Uterus (tissue), 3 donors: ENCODE measurements at regions not wholly inside any gene's neighbourhood (a gene's known extent, or its start where the extent isn't known, plus 50 kb on each side); places are given as distances from the start of the nearest gene placed in this dataset.
"Not testable (repeated sequence)": the region's sequence is repeated elsewhere in the genome, so short reads cannot be mapped to it uniquely, and the experiment has no call there.

Experiments used
- DNase-seq, 2 donors: peaks; one replicate each; pipeline ENCODE4 v3.0.0-alpha.2; 2019 to 2020
- H3K27ac ChIP-seq, 2 donors: fragments of 200-600 bp; sonication (generic); 1 replicate in 1 of 2; 2 replicates in 1 of 2; pipeline ENCODE4 v1.5.1; 2016 to 2018
- H3K27me3 ChIP-seq, 2 donors: fragments of 200-600 bp; sonication (generic); one replicate each; pipeline ENCODE4 v1.5.1; 2018 to 2019; ENCODE audit warnings: control low read depth in 1 of 2
- H3K36me3 ChIP-seq, 2 donors: fragments of 200-600 bp; sonication (generic); one replicate each; pipeline ENCODE4 v1.5.1; 2019; ENCODE audit warnings: control low read depth in 1 of 2
- H3K4me1 ChIP-seq, 2 donors: fragments of 200-600 bp; sonication (generic); one replicate each; pipeline ENCODE4 v1.5.1; 2018 to 2019; ENCODE audit warnings: control low read depth in 1 of 2
- H3K4me3 ChIP-seq, 2 donors: fragments of 200-600 bp; sonication (generic); 1 replicate in 1 of 2; 2 replicates in 1 of 2; pipeline ENCODE4 v1.5.1; 2018 to 2019; ENCODE audit warnings: mild to moderate bottlenecking in 1 of 2
- H3K9me3 ChIP-seq, 2 donors: fragments of 200-600 bp; sonication (generic); one replicate each; pipeline ENCODE4 v1.5.1; 2019; ENCODE audit warnings: control low read depth in 1 of 2
- CTCF ChIP-seq, 4 experiments: fragments of 200-600 bp in 2 of 4; fragments of 450-650 bp in 2 of 4; sonication (generic) in 2 of 4; IDR thresholded peaks; one replicate each; pipeline ENCODE4 v1.5.1; 2016 to 2019; ENCODE audit warnings: antibody characterized with exemption in 4 of 4, mild to moderate bottlenecking in 2 of 4, moderate library complexity in 1 of 4
- POLR2A ChIP-seq, 2 donors: fragments of 450-650 bp; IDR thresholded peaks; one replicate each; pipeline ENCODE4 v1.6.1; 2016; ENCODE audit warnings: antibody characterized with exemption in 2 of 2, mild to moderate bottlenecking in 1 of 2, moderate library complexity in 1 of 2
- intact Hi-C: fragments of 100-400 bp; cut with DNase I; formaldehyde crosslinking; loops from one replicate; pipeline ENCODE4 v1.15.1; 2023; ENCODE audit warnings: low total_unique reads
- donor health status: DM: yes; HTN: yes; CAD: no.

GRCh38 chr2:183543731-183544130 is 419.5 kb downstream of the NUP35 start:
- no peak for TF ChIP-seq POLR2A (IDR thresholded peaks at IDR 0.05)
- TF ChIP-seq CTCF (IDR thresholded peaks at IDR 0.05), result no peak
- no peak overlapping the region for H3K4me3 ChIP-seq
- no peak for DNase-seq
- H3K36me3 ChIP-seq, result no peaks in the 10 kb centered on the region
- H3K27me3 ChIP-seq, result no peaks in the 10 kb centered on the region
- H3K4me1 ChIP-seq, result no peaks in the 10 kb centered on the region
- H3K27ac ChIP-seq, result no peak overlapping the region
- intact Hi-C loops, result no loop called here
- no peaks in the 10 kb centered on the region for H3K9me3 ChIP-seq

- H3K4me3 ChIP-seq, H3K9me3 ChIP-seq, H3K27ac ChIP-seq, H3K36me3 ChIP-seq, H3K4me1 ChIP-seq, H3K27me3 ChIP-seq, DNase-seq, intact Hi-C loops: not testable (repeated sequence)
Measured at GRCh38 chr2:183546560-183547350, 422.5 kb downstream of the NUP35 start.

- intact Hi-C loops, result no loop called here
Measured at GRCh38 chr2:183552716-183553115, 428.5 kb downstream of the NUP35 start.

GRCh38 chr2:183564726-183565125 is 440.5 kb downstream of the NUP35 start:
- H3K36me3 ChIP-seq, result no peaks in the 10 kb centered on the region
- H3K27me3 ChIP-seq, result no peaks in the 10 kb centered on the region
- intact Hi-C loops, result no loop called here
- TF ChIP-seq POLR2A (IDR thresholded peaks at IDR 0.05), result no peak
- TF ChIP-seq CTCF (IDR thresholded peaks at IDR 0.05), result no peak
- no peak overlapping the region for H3K27ac ChIP-seq
- H3K4me3 ChIP-seq, result no peak overlapping the region
- no peak for DNase-seq
- no peaks in the 10 kb centered on the region for H3K9me3 ChIP-seq
- H3K4me1 ChIP-seq, result no peaks in the 10 kb centered on the region

More at GRCh38 chr2:183552716-183553115, 428.5 kb downstream of the NUP35 start:
- Histone ChIP-seq H3K27ac (no peak overlapping the region), H3K36me3 (no peaks in the 10 kb centered on the region), H3K4me1 (no peaks in the 10 kb centered on the region), H3K27me3 (no peaks in the 10 kb centered on the region), H3K4me3 (no peak overlapping the region), H3K9me3 (no peaks in the 10 kb centered on the region)
- TF ChIP-seq POLR2A (IDR thresholded peaks at IDR 0.05), result no peak
- no peak for TF ChIP-seq CTCF (IDR thresholded peaks at IDR 0.05)
- DNase-seq, result no peak

GRCh38 chr2:183575481-183575880 is 451.2 kb downstream of the NUP35 start:
- intact Hi-C loops, result no loop called here
- Histone ChIP-seq H3K27me3 (no peaks in the 10 kb centered on the region), H3K27ac (no peak overlapping the region), H3K9me3 (no peaks in the 10 kb centered on the region), H3K36me3 (no peaks in the 10 kb centered on the region), H3K4me1 (no peaks in the 10 kb centered on the region), H3K4me3 (no peak overlapping the region)
- no peak for TF ChIP-seq POLR2A (IDR thresholded peaks at IDR 0.05)
- TF ChIP-seq CTCF (IDR thresholded peaks at IDR 0.05), result no peak
- DNase-seq, result no peak
